Liver (tissue), 7 donors: ENCODE measurements at regions not wholly inside any gene's neighbourhood (a gene's known extent, or its start where the extent isn't known, plus 50 kb on each side); places are given as distances from the start of the nearest gene placed in this dataset.

ENCODE experiments used
- DNase-seq: peaks from one replicate; pipeline ENCODE4 v3.0.0-alpha.2; 2017; ENCODE audit warnings: low spot score
- H3K27ac ChIP-seq, 2 donors: one replicate each; pipeline ENCODE4 v1.7.0; 2013; ENCODE audit warnings: inconsistent platforms in 2 of 2, low read length in 2 of 2, control low read depth in 1 of 2, low read depth in 1 of 2, mild to moderate bottlenecking in 1 of 2
- H3K27me3 ChIP-seq, 4 donors: one replicate each; pipeline versions ENCODE4 v1.6.1 to v1.7.0; 2013; ENCODE audit warnings: low read length in 3 of 4, inconsistent platforms in 1 of 4, mild to moderate bottlenecking in 1 of 4, moderate library complexity in 1 of 4; ENCODE audit not compliant: control insufficient read depth in 4 of 4, insufficient read depth in 4 of 4
- H3K36me3 ChIP-seq, 4 donors: one replicate each; pipeline versions ENCODE4 v1.6.1 to v1.7.0; 2013; ENCODE audit warnings: low read length in 3 of 4, mild to moderate bottlenecking in 3 of 4, low read depth in 1 of 4, moderate library complexity in 1 of 4; ENCODE audit not compliant: control insufficient read depth in 4 of 4, insufficient read depth in 3 of 4
- H3K4me1 ChIP-seq, 4 donors: one replicate each; pipeline versions ENCODE4 v1.6.1 to v1.7.0; 2013; ENCODE audit warnings: low read length in 3 of 4, mild to moderate bottlenecking in 3 of 4, moderate library complexity in 1 of 4; ENCODE audit not compliant: control insufficient read depth in 4 of 4, insufficient read depth in 4 of 4
- H3K4me3 ChIP-seq, 3 donors: one replicate each; pipeline versions ENCODE4 v1.6.1 to v1.7.0; 2013; ENCODE audit warnings: low read length in 3 of 3, control low read depth in 1 of 3, low read depth in 1 of 3, mild to moderate bottlenecking in 1 of 3
- H3K9ac ChIP-seq, 2 donors: one replicate each; pipeline ENCODE4 v1.7.0; 2013; ENCODE audit warnings: low read length in 2 of 2, mild to moderate bottlenecking in 2 of 2, moderate library complexity in 2 of 2, control low read depth in 1 of 2, low read depth in 1 of 2
- H3K9me3 ChIP-seq, 4 donors: one replicate each; pipeline versions ENCODE4 v1.6.1 to v1.7.0; 2013; ENCODE audit warnings: low read length in 3 of 4; ENCODE audit not compliant: control insufficient read depth in 4 of 4
- EGR1 ChIP-seq, 2 donors: IDR thresholded peaks; 2 replicates each; pipeline ENCODE4 v1.6.1; 2016 to 2018; ENCODE audit warnings: antibody characterized with exemption in 2 of 2, low read depth in 2 of 2
- FOXA2 ChIP-seq: IDR thresholded peaks from 2 replicates; pipeline ENCODE4 v1.6.1; 2016; ENCODE audit warnings: antibody characterized with exemption
- GABPA ChIP-seq, 2 donors: IDR thresholded peaks in 1 of 2; conservative IDR thresholded peaks in 1 of 2; 2 replicates each; pipeline ENCODE4 v1.6.1; 2016; ENCODE audit warnings: antibody characterized with exemption in 2 of 2, mild to moderate bottlenecking in 1 of 2, moderate library complexity in 1 of 2
- HNF4A ChIP-seq, 2 donors: conservative IDR thresholded peaks; 2 replicates each; pipeline ENCODE4 v1.6.1; 2016; ENCODE audit warnings: antibody characterized with exemption in 2 of 2, mild to moderate bottlenecking in 2 of 2
- HNF4G ChIP-seq: IDR thresholded peaks from 2 replicates; pipeline ENCODE4 v1.6.1; 2016; ENCODE audit warnings: antibody characterized with exemption
- JUND ChIP-seq, 2 donors: IDR thresholded peaks; 2 replicates each; pipeline ENCODE4 v1.6.1; 2016; ENCODE audit warnings: antibody characterized with exemption in 2 of 2
- NR2F2 ChIP-seq: IDR thresholded peaks from 2 replicates; pipeline ENCODE4 v1.6.1; 2016; ENCODE audit warnings: antibody characterized with exemption
- RAD21 ChIP-seq, 2 donors: IDR thresholded peaks; 2 replicates each; pipeline ENCODE4 v1.6.1; 2016; ENCODE audit warnings: antibody characterized with exemption in 2 of 2, mild to moderate bottlenecking in 2 of 2
- RXRA ChIP-seq, 2 donors: IDR thresholded peaks; 2 replicates each; pipeline ENCODE4 v1.6.1; 2017 to 2018; ENCODE audit warnings: antibody characterized with exemption in 2 of 2, mild to moderate bottlenecking in 1 of 2
- SP1 ChIP-seq: IDR thresholded peaks from 2 replicates; pipeline ENCODE4 v1.6.1; 2018; ENCODE audit warnings: antibody characterized with exemption, mild to moderate bottlenecking
- YY1 ChIP-seq: IDR thresholded peaks from 2 replicates; pipeline ENCODE4 v1.6.1; 2016; ENCODE audit warnings: antibody characterized with exemption, mild to moderate bottlenecking
- WGBS: extraction: QIAGEN DNeasy Blood & Tissue Kit; methylation state at CpG from one replicate; pipeline ENCODE4 v1.1.7; 2013; 5-methylcytosine and 5-hydroxymethylcytosine counted together
- TF ChIP-seq, protein P1 (sequence below): IDR thresholded peaks from 2 replicates; pipeline ENCODE4 v1.6.1; 2016; ENCODE audit warnings: antibody characterized with exemption, mild to moderate bottlenecking
- TF ChIP-seq, protein P2 (sequence below): IDR thresholded peaks from 2 replicates; pipeline ENCODE4 v1.6.1; 2016; ENCODE audit warnings: antibody characterized with exemption
- TF ChIP-seq, protein P3 (sequence below): IDR thresholded peaks from 2 replicates; pipeline ENCODE4 v1.6.1; 2016; ENCODE audit warnings: antibody characterized with exemption
- TF ChIP-seq, protein P4 (sequence below): IDR thresholded peaks from 2 replicates; pipeline ENCODE4 v1.6.1; 2016; ENCODE audit warnings: antibody characterized with exemption
- donor health status: healthy.
- donor health status: healthy.
- donor health status: healthy.
- donor health status: healthy.

DNA sequence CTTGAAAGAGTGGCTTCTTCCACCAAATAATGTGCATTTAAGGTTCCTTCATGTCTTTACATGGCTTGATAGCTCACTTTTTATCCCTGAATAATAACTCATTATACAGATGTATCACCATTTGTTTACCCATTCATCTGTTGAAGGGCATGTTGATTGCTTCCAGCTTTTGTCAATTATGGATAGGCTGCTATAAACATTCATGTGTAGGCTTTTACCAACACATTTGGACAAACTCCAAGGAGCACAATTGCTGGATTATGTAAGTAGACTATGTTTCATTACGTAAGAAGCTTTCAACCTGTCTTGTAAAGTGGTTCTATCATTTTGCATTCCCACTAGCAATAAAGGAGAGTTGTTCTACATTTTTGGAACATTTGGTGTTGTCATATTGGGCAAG is 2637.0 kb downstream of the PCDH7 start:
- Histone ChIP-seq H3K27me3 (peaks cover 0 to 2% (median 0%) of the 10 kb centered on the region in 4 donors), H3K36me3 (no peaks in the 10 kb centered on the region), H3K4me1 (no peaks in the 10 kb centered on the region), H3K4me3 (no peak overlapping the region), H3K9ac (no peak overlapping the region), H3K9me3 (peaks cover 0 to 5% (median 0%) of the 10 kb centered on the region in 4 donors), H3K27ac (no peak overlapping the region)
- DNase-seq: no peak
- TF ChIP-seq RAD21 (IDR thresholded peaks at IDR 0.05) (no peak), RXRA (IDR thresholded peaks at IDR 0.05) (no peak), HNF4A (conservative IDR thresholded peaks at IDR 0.05) (no peak), GABPA (IDR thresholded peaks at IDR 0.05 in 1 of 2, conservative IDR thresholded peaks at IDR 0.05 in 1 of 2) (no peak), NR2F2 (no peak)
- TF ChIP-seq, protein P1, sequence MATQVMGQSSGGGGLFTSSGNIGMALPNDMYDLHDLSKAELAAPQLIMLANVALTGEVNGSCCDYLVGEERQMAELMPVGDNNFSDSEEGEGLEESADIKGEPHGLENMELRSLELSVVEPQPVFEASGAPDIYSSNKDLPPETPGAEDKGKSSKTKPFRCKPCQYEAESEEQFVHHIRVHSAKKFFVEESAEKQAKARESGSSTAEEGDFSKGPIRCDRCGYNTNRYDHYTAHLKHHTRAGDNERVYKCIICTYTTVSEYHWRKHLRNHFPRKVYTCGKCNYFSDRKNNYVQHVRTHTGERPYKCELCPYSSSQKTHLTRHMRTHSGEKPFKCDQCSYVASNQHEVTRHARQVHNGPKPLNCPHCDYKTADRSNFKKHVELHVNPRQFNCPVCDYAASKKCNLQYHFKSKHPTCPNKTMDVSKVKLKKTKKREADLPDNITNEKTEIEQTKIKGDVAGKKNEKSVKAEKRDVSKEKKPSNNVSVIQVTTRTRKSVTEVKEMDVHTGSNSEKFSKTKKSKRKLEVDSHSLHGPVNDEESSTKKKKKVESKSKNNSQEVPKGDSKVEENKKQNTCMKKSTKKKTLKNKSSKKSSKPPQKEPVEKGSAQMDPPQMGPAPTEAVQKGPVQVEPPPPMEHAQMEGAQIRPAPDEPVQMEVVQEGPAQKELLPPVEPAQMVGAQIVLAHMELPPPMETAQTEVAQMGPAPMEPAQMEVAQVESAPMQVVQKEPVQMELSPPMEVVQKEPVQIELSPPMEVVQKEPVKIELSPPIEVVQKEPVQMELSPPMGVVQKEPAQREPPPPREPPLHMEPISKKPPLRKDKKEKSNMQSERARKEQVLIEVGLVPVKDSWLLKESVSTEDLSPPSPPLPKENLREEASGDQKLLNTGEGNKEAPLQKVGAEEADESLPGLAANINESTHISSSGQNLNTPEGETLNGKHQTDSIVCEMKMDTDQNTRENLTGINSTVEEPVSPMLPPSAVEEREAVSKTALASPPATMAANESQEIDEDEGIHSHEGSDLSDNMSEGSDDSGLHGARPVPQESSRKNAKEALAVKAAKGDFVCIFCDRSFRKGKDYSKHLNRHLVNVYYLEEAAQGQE: no peak
- TF ChIP-seq, protein P2, sequence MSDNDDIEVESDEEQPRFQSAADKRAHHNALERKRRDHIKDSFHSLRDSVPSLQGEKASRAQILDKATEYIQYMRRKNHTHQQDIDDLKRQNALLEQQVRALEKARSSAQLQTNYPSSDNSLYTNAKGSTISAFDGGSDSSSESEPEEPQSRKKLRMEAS: no peak
- TF ChIP-seq, protein P3, sequence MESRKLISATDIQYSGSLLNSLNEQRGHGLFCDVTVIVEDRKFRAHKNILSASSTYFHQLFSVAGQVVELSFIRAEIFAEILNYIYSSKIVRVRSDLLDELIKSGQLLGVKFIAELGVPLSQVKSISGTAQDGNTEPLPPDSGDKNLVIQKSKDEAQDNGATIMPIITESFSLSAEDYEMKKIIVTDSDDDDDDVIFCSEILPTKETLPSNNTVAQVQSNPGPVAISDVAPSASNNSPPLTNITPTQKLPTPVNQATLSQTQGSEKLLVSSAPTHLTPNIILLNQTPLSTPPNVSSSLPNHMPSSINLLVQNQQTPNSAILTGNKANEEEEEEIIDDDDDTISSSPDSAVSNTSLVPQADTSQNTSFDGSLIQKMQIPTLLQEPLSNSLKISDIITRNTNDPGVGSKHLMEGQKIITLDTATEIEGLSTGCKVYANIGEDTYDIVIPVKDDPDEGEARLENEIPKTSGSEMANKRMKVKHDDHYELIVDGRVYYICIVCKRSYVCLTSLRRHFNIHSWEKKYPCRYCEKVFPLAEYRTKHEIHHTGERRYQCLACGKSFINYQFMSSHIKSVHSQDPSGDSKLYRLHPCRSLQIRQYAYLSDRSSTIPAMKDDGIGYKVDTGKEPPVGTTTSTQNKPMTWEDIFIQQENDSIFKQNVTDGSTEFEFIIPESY: no peak
- WGBS: 68% methylated on average over 1 of the region's 1 CpG

DNA sequence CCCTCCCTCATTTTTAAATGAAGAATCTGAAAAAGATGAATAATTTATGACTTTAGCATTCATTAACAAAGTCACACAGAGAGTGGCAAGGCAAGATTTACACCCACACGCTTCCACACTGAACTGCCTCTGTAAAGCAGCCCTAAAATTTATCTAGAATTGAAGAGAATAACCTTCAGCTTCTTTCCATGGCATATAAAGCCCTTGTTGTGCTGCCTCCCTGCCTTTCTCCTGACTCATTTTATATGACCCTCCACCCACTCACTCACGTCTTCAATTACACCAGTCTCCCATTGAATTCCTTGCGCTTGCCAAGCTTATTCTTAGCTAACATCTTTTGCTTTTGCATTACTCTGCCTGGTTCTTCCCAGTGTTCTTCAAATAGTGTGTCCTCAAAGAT is 2649.3 kb downstream of the PCDH7 start:
- Histone ChIP-seq H3K9ac (no peak overlapping the region), H3K4me3 (no peak overlapping the region), H3K9me3 (peaks cover 0 to 1% (median 0%) of the 10 kb centered on the region in 4 donors), H3K27ac (no peak overlapping the region), H3K4me1 (no peaks in the 10 kb centered on the region), H3K27me3 (no peaks in the 10 kb centered on the region), H3K36me3 (no peaks in the 10 kb centered on the region)
- no peak for TF ChIP-seq YY1
- no peak for TF ChIP-seq HNF4A (conservative IDR thresholded peaks at IDR 0.05)
- TF ChIP-seq FOXA2: no peak
- no peak for TF ChIP-seq SP1
- TF ChIP-seq HNF4G: no peak
- TF ChIP-seq, protein P4, sequence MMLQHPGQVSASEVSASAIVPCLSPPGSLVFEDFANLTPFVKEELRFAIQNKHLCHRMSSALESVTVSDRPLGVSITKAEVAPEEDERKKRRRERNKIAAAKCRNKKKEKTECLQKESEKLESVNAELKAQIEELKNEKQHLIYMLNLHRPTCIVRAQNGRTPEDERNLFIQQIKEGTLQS: no peak
- TF ChIP-seq, protein P3: no peak
- no peak for TF ChIP-seq RXRA (IDR thresholded peaks at IDR 0.05)
- TF ChIP-seq NR2F2: no peak
- TF ChIP-seq EGR1 (IDR thresholded peaks at IDR 0.05; ENCODE audit: low read depth in 2 of 2): no peak
- TF ChIP-seq JUND (IDR thresholded peaks at IDR 0.05): no peak
- DNase-seq: no peak
- WGBS: 69% methylated on average over 3 of the region's 3 CpGs
